C4-2B (cell line): ENCODE measurements at regions not wholly inside any gene's neighbourhood (a gene's known extent, or its start where the extent isn't known, plus 50 kb on each side); places are given as distances from the start of the nearest gene placed in this dataset.
"Not testable (repeated sequence)": the region's sequence is repeated elsewhere in the genome, so short reads cannot be mapped to it uniquely, and the experiment has no call there.

Experiments used
- H3K27ac ChIP-seq: fragments of 450-650 bp; 2 replicates; pipeline ENCODE4 v1.5.1; 2017
- ZFX ChIP-seq: fragments of 450-650 bp; IDR thresholded peaks from 2 replicates; pipeline ENCODE4 v1.6.1; 2017
- TF ChIP-seq, protein P1 (sequence below): fragments of 450-650 bp; conservative IDR thresholded peaks from 2 replicates; pipeline ENCODE4 v1.5.1; 2017; ENCODE audit warnings: mild to moderate bottlenecking

- no peak for TF ChIP-seq ZFX
- H3K27ac ChIP-seq = no peak overlapping the region
These were observed 113.9 kb downstream of the TMX1 start for GRCh38 chr14:51353901-51354300.

DNA sequence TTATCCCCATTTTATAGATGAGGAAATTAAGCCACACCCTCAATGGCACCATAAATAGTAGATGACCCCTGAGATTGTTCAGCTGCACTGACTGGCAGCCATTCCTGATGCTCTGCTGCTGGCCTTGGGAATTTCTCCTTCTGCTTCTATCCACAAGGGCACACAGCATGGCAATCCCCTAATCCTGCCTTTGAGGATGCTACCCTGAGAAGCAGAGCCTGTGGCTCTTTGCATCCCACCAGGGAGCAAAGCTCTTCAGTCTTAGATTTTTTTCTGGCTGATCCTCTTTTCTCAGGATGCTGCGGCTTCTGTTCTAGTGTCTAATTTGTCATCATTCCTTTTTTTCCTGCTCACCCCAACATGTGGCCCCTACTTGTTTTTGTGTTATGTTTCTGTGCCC is 114.8 kb downstream of the TMX1 start:
- TF ChIP-seq, protein P1, sequence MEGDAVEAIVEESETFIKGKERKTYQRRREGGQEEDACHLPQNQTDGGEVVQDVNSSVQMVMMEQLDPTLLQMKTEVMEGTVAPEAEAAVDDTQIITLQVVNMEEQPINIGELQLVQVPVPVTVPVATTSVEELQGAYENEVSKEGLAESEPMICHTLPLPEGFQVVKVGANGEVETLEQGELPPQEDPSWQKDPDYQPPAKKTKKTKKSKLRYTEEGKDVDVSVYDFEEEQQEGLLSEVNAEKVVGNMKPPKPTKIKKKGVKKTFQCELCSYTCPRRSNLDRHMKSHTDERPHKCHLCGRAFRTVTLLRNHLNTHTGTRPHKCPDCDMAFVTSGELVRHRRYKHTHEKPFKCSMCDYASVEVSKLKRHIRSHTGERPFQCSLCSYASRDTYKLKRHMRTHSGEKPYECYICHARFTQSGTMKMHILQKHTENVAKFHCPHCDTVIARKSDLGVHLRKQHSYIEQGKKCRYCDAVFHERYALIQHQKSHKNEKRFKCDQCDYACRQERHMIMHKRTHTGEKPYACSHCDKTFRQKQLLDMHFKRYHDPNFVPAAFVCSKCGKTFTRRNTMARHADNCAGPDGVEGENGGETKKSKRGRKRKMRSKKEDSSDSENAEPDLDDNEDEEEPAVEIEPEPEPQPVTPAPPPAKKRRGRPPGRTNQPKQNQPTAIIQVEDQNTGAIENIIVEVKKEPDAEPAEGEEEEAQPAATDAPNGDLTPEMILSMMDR = no peak
- TF ChIP-seq ZFX = no peak
- H3K27ac ChIP-seq = no peak overlapping the region

DNA sequence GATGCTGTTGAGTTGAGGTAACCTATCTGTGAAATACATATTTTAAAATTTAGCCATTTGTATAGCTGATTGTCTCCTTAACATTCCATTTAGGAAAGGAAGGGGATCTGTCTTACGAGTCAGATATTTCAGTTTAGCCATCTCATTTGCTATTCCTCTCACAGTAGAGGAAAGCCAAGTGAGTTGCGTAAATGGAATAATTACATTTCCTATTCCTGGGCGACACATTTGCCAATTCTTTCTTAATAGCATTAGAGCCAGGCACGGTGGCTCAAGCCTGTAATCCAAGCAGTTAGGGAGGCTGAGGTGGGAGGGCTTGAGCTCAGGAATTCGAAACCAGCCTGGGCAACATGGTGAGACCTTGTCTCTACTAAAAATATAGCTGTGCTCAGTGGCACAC is 116.3 kb downstream of the TMX1 start:
- H3K27ac ChIP-seq = no peak overlapping the region
- TF ChIP-seq, protein P1 = no peak
- no peak for TF ChIP-seq ZFX

DNA sequence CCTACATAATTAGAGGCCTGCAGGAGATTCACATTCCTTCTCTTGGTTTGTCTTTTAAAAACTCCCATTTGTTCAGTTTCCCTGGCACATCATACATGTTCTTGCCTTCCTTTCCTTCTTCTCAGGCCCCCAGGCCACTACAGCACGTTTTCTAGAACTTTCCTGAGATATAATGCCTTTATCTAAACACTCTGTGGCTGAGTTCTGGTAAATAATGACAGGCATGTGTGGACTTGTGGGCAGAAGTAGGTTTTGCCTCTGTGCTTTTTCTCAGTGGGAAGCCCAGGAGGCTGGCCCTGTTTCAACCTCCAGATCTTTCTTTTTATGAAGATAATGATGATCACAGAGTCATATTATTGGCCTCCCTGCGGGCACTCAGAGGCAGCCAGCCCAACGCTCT is 117.2 kb downstream of the TMX1 start:
- no peak overlapping the region for H3K27ac ChIP-seq
- TF ChIP-seq, protein P1 = no peak
- TF ChIP-seq ZFX = no peak

DNA sequence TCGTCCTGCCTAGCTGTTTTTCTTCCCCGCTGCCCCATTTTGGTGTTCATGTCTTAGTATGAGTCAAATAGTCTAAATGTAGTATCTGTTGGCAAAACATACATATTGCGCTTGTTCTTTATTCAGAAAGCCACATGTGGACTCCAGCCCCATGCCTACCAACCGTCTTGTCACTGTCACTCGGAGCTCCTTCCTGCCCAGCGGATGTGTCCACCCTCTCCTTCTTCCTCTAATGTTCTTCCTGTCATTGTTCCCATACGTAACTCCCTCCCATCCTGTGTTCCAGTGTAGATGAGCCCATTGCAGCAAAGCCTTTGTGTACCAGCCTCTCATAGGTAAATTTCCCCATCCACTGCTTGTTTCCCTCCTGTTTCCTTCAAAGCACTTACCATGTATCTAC is 120.5 kb downstream of the TMX1 start:
- H3K27ac ChIP-seq = no peak overlapping the region
- TF ChIP-seq, protein P1 = no peak

- no peak overlapping the region for H3K27ac ChIP-seq
- TF ChIP-seq, protein P1 = no peak
- TF ChIP-seq ZFX = no peak
These were observed 125.4 kb downstream of the TMX1 start for GRCh38 chr14:51365241-51365965.

GRCh38 chr14:51366460-51366859 is 126.4 kb downstream of the TMX1 start:
- H3K27ac ChIP-seq = not testable (repeated sequence)

- H3K27ac ChIP-seq = not testable (repeated sequence)
These were observed 127.0 kb downstream of the TMX1 start for GRCh38 chr14:51366866-51367599.

- no peak overlapping the region for H3K27ac ChIP-seq
- TF ChIP-seq, protein P1 = no peak
- TF ChIP-seq ZFX = no peak
These were observed 127.5 kb downstream of the TMX1 start for GRCh38 chr14:51367600-51367931.
